Astrocyte of the hippocampus (primary cell): ENCODE measurements at regions not wholly inside any gene's neighbourhood (a gene's known extent, or its start where the extent isn't known, plus 50 kb on each side); places are given as distances from the start of the nearest gene placed in this dataset.

Experiments used
- DNase-seq: peaks from one replicate; pipeline ENCODE4 v3.0.0; 2011; ENCODE audit warnings: low read depth, low spot score

GRCh38 chr14:55936691-55937090 lies 181.5 kb upstream of the PELI2 start:
- DNase-seq = peak; percentile 48

GRCh38 chr14:55938249-55938791 lies 179.9 kb upstream of the PELI2 start:
- DNase-seq = peak; percentile 85

GRCh38 chr14:55942076-55942654 lies 176.0 kb upstream of the PELI2 start:
- no peak for DNase-seq

GRCh38 chr14:55942826-55943225 lies 175.4 kb upstream of the PELI2 start:
- DNase-seq = no peak

- no peak for DNase-seq
Observed at GRCh38 chr14:55944757-55945156, 173.5 kb upstream of the PELI2 start.

- no peak for DNase-seq
Observed at GRCh38 chr14:55946231-55946630, 172.0 kb upstream of the PELI2 start.

GRCh38 chr14:55948399-55948798 lies 169.8 kb upstream of the PELI2 start:
- no peak for DNase-seq

- no peak for DNase-seq
Observed at GRCh38 chr14:55949708-55950107, 168.5 kb upstream of the PELI2 start.

GRCh38 chr14:55950135-55950534 lies 168.1 kb upstream of the PELI2 start:
- DNase-seq = no peak

- DNase-seq = no peak
Observed at GRCh38 chr14:55951341-55952206, 166.6 kb upstream of the PELI2 start.

- no peak for DNase-seq
Observed at GRCh38 chr14:55954108-55954507, 164.1 kb upstream of the PELI2 start.

GRCh38 chr14:55955175-55955574 lies 163.0 kb upstream of the PELI2 start:
- DNase-seq = no peak

- DNase-seq = peak; percentile 76
Observed at GRCh38 chr14:55957950-55958349, 160.3 kb upstream of the PELI2 start.

GRCh38 chr14:55963295-55963694 lies 154.9 kb upstream of the PELI2 start:
- no peak for DNase-seq

GRCh38 chr14:55964091-55964490 lies 154.1 kb upstream of the PELI2 start:
- DNase-seq = no peak

GRCh38 chr14:55964821-55965220 lies 153.4 kb upstream of the PELI2 start:
- no peak for DNase-seq

GRCh38 chr14:55965851-55966250 lies 152.4 kb upstream of the PELI2 start:
- peak; percentile 39 for DNase-seq

GRCh38 chr14:55968741-55969140 lies 149.5 kb upstream of the PELI2 start:
- peak; percentile 19 for DNase-seq

- peak; percentile 18 for DNase-seq
Observed at GRCh38 chr14:55973285-55973800, 144.9 kb upstream of the PELI2 start.

GRCh38 chr14:55973911-55974630 lies 144.1 kb upstream of the PELI2 start:
- peak; percentile 47 for DNase-seq

GRCh38 chr14:55975281-55975910 lies 142.8 kb upstream of the PELI2 start:
- DNase-seq = peak; percentile 72

- DNase-seq = peak; percentile 15
Observed at GRCh38 chr14:55976219-55976618, 142.0 kb upstream of the PELI2 start.
